Progenitor cell of endocrine pancreas (in vitro differentiated cells): ENCODE measurements at regions not wholly inside any gene's neighbourhood (a gene's known extent, or its start where the extent isn't known, plus 50 kb on each side); places are given as distances from the start of the nearest gene placed in this dataset.

Experiments used
- DNase-seq: peaks from one replicate; pipeline ENCODE4 v3.0.0; 2021; ENCODE audit warnings: low spot score; ENCODE audit not compliant: unreplicated experiment
- H3K27ac Mint-ChIP-seq: 2 replicates; pipeline ENCODE4 v1.8.0; 2021; ENCODE audit warnings: mild to moderate bottlenecking, moderate library complexity, mixed read lengths
- H3K27me3 Mint-ChIP-seq: 2 replicates; pipeline ENCODE4 v1.8.0; 2021; ENCODE audit warnings: mixed read lengths
- H3K36me3 Mint-ChIP-seq: 2 replicates; pipeline ENCODE4 v1.8.0; 2022; ENCODE audit warnings: mixed read lengths; ENCODE audit not compliant: insufficient read depth
- H3K4me1 Mint-ChIP-seq: 2 replicates; pipeline ENCODE4 v1.8.0; 2021; ENCODE audit warnings: low read depth, mixed read lengths
- H3K4me3 Mint-ChIP-seq: 2 replicates; pipeline ENCODE4 v1.8.0; 2021; ENCODE audit warnings: low read depth, mild to moderate bottlenecking, moderate library complexity, mixed read lengths
- H3K9me3 Mint-ChIP-seq: 2 replicates; pipeline ENCODE4 v1.8.0; 2021; ENCODE audit warnings: low read depth, mixed read lengths
- TF ChIP-seq, protein P1 (sequence below): fragments of 200-600 bp; sonication (generic); IDR thresholded peaks from one replicate; pipeline ENCODE4 v1.5.0; 2021; ENCODE audit warnings: antibody characterized with exemption, mild to moderate bottlenecking; ENCODE audit not compliant: unreplicated experiment

DNA sequence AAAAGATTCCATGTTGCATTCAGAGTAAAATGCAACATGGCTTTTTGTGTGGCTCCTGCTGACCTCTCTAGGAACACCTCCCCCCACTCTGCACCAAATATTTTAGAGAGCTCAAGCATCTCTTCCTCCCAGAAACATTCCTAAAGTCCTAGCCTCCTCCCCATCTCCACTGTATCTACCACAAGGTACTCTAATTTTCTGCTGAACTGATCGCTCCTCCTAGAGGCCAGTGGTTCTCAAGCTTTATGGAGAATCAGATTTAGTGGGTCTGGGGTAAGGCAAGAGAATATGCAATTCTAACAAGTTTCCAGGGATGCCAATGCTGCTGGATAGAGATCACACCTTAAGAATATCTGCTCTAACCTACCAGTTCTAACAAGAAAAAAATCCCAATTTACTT is 89.5 kb upstream of the HNRNPA3 start:
- no peak for DNase-seq

DNA sequence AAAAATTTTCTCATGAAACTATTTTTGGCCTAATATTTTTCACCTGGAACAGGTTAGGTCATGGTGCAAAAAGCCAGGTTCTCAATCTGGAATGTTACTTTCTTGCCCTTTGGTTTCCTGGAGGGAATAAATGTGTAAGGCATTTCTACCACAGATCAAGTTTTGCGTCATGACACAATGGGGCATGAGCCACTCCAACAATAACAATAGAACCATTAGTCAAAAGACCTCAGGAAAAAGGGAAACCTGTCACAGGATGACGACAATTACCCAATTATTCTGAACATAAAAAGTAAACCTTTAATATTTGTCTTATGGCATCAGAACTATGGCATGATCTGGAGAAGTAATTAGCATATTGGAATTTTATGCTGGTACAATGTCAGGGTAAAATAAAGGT is 88.2 kb upstream of the HNRNPA3 start:
- Mint-ChIP-seq H3K4me3 (no peak overlapping the region), H3K9me3 (no peaks in the 10 kb centered on the region), H3K27me3 (peaks cover 8% of the 10 kb centered on the region), H3K27ac (no peak overlapping the region), H3K36me3 (no peaks in the 10 kb centered on the region), H3K4me1 (no peaks in the 10 kb centered on the region)
- no peak for DNase-seq
- TF ChIP-seq, protein P1, sequence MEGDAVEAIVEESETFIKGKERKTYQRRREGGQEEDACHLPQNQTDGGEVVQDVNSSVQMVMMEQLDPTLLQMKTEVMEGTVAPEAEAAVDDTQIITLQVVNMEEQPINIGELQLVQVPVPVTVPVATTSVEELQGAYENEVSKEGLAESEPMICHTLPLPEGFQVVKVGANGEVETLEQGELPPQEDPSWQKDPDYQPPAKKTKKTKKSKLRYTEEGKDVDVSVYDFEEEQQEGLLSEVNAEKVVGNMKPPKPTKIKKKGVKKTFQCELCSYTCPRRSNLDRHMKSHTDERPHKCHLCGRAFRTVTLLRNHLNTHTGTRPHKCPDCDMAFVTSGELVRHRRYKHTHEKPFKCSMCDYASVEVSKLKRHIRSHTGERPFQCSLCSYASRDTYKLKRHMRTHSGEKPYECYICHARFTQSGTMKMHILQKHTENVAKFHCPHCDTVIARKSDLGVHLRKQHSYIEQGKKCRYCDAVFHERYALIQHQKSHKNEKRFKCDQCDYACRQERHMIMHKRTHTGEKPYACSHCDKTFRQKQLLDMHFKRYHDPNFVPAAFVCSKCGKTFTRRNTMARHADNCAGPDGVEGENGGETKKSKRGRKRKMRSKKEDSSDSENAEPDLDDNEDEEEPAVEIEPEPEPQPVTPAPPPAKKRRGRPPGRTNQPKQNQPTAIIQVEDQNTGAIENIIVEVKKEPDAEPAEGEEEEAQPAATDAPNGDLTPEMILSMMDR = no peak

More for the DNA sequence above, 89.5 kb upstream of the HNRNPA3 start:
- Mint-ChIP-seq H3K36me3 (no peaks in the 10 kb centered on the region), H3K4me3 (no peak overlapping the region), H3K4me1 (no peaks in the 10 kb centered on the region), H3K27me3 (peaks cover 8% of the 10 kb centered on the region), H3K9me3 (no peaks in the 10 kb centered on the region), H3K27ac (no peak overlapping the region)
- TF ChIP-seq, protein P1 = no peak

DNA sequence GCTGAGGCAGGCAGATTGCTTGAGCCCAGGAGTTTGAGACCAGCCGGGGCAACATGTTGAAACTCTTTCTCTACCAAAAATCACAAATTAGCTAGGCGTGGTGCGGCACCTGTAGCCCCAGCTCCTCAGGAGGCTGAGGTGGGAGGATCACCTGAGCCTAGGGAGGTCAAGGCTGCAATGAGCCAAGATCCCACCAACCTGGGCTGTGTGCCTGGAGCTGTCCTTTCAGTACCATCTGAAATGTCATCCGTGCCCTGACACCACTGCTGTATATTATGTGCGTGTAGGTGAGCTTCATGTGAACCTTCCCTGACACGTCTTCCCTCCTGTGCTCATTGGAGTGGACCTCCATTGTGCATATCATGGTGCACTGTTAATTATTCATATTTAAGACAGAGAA is 84.8 kb upstream of the HNRNPA3 start:
- H3K4me3 Mint-ChIP-seq = no peak overlapping the region
- no peaks in the 10 kb centered on the region for H3K9me3 Mint-ChIP-seq
- no peaks in the 10 kb centered on the region for H3K4me1 Mint-ChIP-seq
- H3K27me3 Mint-ChIP-seq = peaks cover 9% of the 10 kb centered on the region
- no peak for DNase-seq
- H3K36me3 Mint-ChIP-seq = no peaks in the 10 kb centered on the region
- H3K27ac Mint-ChIP-seq = no peak overlapping the region
- TF ChIP-seq, protein P1 = no peak

DNA sequence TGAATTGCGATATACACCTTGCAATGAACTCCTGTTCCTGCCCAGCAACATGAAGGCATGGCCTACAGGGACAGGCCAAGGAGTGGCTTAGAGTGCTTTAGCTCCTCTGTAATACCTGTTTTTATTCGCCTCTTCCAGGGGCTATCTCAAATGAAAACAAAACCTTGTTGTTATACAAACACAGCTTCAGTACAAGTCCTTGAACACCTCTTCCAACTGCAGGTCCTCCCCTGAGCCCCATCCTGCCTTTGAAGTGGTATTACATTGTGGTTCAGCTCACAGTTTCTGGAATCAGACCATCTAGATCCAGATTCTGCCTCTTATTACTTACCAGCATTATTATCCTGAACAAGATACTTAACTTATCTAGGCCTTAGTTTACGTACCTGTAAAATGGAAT is 83.0 kb upstream of the HNRNPA3 start:
- DNase-seq = no peak

DNA sequence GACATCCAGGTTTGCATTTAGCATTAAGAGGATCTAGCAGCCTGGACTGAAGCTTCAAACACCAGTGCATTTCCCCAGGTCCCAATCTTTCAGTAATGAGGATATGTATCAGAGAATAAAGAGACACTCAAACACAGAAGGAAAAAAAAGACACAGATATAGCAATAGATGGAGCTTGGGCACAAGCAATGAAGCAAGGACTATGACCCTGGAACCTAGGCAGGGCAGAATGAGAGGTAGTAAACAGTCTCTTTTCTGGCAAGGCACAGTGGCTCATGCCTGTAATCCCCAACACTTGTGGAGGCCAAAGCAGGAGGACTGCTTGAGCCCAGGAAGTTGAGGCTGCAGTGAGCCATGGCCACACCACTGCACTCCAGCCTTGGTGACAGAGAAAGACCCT is 80.7 kb upstream of the HNRNPA3 start:
- Mint-ChIP-seq H3K4me1 (no peaks in the 10 kb centered on the region), H3K27me3 (peaks cover 3% of the 10 kb centered on the region), H3K4me3 (no peak overlapping the region), H3K9me3 (no peaks in the 10 kb centered on the region), H3K27ac (no peak overlapping the region), H3K36me3 (no peaks in the 10 kb centered on the region)
- TF ChIP-seq, protein P1 = no peak
- no peak for DNase-seq

More for the DNA sequence above, 83.0 kb upstream of the HNRNPA3 start:
- Mint-ChIP-seq H3K4me3 (no peak overlapping the region), H3K9me3 (no peaks in the 10 kb centered on the region), H3K36me3 (no peaks in the 10 kb centered on the region), H3K4me1 (no peaks in the 10 kb centered on the region), H3K27me3 (peaks cover 5% of the 10 kb centered on the region), H3K27ac (no peak overlapping the region)
- TF ChIP-seq, protein P1 = no peak
